H1 (cell line): ENCODE measurements at regions not wholly inside any gene's neighbourhood (a gene's known extent, or its start where the extent isn't known, plus 50 kb on each side); places are given as distances from the start of the nearest gene placed in this dataset.

Experiments
- POLR2A ChIP-seq, 2 experiments: IDR thresholded peaks; 1 replicate in 1 of 2; 2 replicates in 1 of 2; pipeline ENCODE4 v1.6.1; 2011; ENCODE audit warnings: low read depth in 2 of 2, low read length in 2 of 2, mild to moderate bottlenecking in 2 of 2; ENCODE audit errors: control extremely low read depth in 1 of 2
- TAF1 ChIP-seq: IDR thresholded peaks from 2 replicates; pipeline ENCODE4 v1.6.1; 2011; ENCODE audit warnings: mild to moderate bottlenecking, low read depth, low read length

DNA sequence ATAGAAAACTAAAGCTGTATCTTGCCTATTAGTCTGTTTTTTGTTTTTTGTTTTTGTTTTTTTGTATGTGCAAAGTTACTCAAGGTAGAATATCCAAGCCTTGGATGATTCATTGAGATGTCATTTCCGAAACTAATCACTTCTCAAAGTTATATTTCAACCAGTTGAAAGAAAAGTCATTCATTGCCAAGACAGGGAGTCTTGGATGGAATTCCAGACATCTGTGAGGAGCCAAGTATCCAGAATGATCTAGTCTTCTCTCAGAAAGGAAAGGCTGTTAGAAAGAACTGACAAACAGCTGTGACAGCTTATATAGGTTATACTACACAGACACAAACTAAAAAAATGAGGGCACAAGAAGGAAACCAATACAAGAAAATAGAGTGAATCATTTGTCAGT, 141.1 kb upstream of the NDST3 start:
- TF ChIP-seq TAF1 (no peak), POLR2A (IDR thresholded peaks at IDR 0.05; ENCODE audit: control extremely low read depth in 1 of 2, low read depth in 2 of 2, low read length in 2 of 2) (no peak)
